Hematopoietic multipotent progenitor cell (in vitro differentiated cells): ENCODE measurements at regions not wholly inside any gene's neighbourhood (a gene's known extent, or its start where the extent isn't known, plus 50 kb on each side); places are given as distances from the start of the nearest gene placed in this dataset.

Experiments used
- DNase-seq, 3 donors: peaks; one replicate each; pipeline ENCODE4 v3.0.0-alpha.2; 2011 to 2015; ENCODE audit warnings: low read depth in 2 of 3, low spot score in 2 of 3

DNA sequence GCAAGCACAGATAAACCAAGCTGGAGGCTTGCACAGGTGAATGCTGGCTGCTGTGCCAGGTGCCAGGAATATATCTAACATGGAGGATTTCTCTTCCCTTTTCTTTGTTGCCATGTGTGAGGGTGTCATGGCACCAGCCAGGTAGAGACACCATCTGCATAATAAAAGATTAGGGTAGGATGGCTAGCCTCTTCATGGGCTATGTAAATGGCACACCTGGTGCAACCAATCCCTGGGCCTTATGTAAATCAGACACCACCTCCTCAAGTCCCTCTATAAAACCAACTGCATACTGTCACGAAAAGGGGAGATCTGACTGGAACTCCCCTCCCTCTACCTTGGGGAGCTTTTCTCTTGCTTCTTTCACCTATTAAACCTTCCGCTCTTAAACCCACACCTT, 322.5 kb upstream of the POM121L12 start:
- no peak for DNase-seq

DNA sequence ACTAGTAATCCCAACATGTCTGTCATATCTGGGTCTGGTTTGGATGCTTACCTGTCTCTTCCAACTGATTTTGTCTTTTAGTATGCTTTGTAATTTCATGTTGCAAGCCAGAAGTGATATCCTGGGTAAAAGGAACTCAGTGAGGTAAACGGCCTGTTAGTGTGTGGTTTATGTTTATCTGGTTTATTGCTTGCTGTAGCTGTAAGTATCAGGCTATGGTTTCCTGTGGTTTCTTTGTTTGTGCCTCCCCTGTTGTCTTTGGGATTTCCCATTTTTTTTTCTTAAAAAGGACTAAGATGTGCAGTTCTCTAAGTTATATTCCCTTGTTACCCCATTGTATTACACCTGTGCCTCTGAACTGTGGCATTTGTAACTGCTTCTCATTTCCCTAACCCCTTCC, 323.5 kb upstream of the POM121L12 start:
- no peak for DNase-seq

DNA sequence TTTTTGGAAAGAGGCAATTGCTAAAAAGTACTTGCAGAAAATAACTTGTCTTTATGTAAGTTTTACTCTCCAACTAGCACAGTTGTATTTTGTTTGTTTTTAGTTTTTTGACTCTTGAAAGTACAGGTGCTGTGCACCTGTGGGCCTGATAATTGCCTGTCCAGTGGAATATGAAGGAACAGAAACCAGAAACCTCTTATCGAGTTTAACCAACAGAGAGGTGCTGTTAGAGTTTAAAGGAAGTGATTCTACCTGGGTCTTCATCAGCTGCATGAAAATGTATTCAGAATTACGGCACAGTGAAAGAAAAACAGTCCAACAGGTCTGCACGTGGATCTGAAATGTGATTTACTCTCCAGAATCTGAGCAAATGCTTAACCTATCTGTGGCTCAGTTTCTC, 326.6 kb upstream of the POM121L12 start:
- no peak for DNase-seq

DNA sequence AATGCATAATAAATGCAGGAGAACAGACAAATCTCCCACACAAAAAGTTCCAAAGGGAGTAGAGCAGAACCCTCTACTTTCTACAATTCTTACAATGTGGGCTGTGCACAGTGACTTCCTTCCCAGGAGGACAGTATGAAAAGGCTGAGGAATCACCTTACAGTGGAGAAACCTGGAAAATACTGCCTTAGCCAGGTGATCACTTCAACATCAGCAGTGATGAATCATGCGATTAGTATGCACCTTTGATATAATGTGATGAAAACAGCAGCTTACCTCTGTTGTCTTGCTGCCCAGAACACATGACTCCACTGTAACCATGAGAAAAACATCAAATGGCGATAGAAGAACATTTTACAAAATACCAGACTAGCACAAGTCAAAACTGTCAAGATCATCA, 329.7 kb upstream of the POM121L12 start:
- no peak for DNase-seq

DNA sequence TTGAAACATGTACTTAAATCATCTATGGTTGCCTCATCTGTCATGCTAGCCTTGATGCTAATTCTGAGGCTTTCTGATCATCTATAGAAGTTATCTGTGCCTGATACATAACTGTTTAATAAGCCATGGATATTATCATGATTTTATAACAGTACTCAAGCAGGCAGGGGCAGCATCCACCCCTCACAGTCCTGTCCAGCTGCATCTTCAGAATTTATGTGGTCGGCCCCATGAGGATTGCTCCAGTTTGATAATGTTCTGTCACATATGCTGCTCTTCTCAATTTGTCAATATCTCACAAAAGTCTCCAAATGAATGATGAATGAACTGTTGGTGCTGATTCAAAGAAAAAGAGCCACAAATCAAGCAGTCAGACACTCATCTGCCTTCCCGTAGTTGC, 335.1 kb upstream of the POM121L12 start:
- no peak for DNase-seq

DNA sequence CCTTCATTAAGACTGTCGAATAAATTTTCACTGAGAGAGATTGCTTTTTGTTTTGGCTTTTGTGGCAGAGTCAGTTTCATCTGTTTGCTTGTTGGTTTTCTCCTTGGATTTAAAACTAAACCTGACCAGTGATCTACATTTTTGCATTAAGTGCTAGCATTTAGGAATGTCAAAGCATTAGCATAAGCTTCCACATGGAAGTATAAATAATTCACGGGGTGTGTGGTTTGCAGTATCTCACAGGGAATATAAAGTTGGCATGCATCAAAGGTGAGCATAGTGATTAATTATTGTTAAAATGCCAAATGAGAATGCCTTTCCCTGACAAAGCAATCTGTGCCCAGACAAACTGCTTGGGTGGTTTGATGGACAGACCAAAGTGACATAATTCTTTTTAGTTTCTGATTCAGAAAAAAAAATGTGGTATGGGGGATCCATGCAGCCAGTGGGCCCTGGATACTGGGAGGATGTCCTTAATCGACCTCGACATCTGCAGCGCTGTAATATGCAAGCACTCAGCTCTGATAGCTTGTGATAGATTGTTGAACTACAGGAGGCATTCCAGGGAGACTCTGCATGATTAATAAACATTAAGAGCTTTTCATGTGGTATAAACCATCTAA, 339.3 kb upstream of the POM121L12 start:
- DNase-seq: no peak

DNA sequence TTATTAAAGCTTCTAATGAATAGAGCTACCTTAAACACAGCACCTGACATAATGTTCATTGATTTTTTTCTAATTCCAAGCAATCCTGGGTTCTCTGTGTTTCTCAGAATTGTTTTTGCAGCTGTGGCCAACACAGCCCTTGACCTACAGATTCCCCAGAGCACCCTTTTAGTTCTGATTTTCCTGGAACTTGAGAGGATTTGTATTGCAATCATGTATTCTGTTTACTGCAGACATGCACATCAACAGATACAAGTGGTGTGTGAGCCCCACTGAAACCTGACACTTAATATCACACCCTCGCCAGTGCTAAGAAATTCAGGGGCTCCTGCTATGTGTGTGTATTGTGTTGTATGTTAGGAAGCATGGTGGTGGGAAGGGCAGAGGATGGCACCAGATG, 344.2 kb upstream of the POM121L12 start:
- no peak for DNase-seq

DNA sequence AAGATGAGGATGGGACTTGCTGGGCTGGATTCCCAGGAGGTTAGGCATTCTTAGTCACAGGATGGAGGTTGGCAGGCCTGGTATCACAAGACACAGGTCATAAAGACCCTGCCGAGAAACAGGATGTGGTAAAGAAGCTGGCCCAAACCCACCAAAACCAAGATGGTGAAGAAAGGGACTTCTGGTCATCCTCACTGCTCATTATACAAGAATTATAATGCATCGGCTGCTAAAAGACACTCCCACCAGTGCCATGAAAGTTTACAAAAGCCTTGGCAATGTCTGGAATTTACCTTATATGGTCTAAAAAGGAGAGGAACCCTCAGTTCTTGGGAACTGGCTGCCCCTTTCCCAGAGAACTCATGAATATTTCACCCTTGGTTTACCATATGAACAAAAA, 345.5 kb upstream of the POM121L12 start:
- DNase-seq: no peak

DNA sequence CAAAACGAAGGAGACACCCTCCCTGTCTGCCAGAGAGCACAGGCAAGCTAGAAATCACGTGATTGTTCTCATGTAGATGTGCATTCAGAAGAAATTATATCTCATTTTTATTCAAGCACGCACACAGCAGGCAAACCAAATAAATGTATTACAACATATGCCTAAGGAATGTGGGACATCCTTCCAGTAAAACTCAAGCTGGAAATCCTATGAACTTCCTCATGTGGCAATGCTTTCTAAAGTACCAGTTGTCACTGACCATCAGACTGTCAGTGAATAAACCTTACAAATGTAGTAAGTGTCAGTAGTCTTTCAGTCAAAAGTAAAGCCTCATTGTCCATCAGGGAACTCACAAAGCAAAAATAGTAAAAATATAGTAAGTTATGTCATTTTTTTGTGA, 350.1 kb upstream of the POM121L12 start:
- no peak for DNase-seq

DNA sequence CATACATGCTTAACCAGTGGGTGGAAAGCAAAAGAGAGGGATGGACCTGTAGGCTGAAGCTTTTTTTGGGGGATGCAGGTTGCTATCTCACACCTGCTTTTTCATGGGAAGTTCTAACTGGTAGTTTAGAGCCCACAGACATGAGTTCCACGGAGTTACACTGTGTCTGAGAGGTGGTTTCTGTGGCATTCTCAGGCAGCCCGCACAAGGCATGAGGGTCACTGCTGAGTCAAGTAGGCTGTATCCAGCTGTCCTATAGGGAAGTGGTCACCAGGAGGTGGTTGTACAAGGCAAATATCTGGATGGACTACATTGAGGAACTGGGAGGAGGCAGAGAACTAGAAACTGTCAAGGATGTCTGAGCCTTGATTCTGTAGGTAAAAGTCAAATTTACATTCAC, 351.0 kb upstream of the POM121L12 start:
- no peak for DNase-seq

DNA sequence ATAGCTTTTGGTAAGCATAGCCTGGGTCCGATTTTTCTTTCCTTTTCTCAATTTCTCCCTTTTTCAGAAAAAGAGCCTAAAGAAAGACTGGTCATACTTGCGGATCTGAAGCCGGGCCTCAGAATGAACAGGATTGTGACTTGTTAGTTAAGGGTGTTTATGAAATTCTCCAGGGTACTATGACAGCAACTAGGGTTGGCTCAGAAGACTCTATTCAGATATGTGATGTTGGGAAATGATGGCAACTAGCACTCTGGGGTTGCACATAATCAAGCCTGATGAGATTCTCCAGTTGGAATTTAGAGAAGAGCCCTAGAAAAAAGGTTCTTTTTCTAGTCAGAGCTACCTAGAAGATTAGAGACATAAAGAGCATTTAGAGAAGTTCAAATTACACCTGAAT, 352.4 kb upstream of the POM121L12 start:
- DNase-seq: no peak

DNA sequence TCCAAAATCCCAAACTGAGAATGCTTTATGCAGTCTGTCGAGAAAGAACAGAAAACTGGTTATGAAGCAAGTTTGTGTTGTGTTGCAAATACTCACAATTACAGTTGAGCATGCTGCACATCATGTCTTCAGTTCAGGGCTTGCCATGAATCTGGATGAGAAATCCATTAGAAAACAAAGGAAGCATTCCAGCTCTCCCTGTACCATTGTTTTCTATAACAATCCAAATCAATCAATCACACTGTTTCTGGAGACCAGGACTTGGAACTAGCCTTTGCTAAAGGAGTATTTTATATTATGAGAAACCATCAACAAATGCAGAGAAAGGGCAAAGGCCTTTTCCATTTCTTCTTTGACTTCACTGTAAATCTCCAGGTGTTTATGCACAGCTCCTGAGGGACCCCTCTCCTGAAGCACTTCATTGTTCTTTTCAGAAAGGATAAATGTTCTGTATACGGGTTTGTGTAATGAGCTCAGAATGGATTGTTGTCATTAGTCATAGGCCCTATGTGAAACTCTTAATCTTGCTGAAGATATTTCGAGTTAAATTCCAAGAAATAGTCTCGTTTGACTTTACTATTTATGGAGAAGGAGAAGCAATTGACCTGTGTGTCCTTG, 364.7 kb upstream of the POM121L12 start:
- no peak for DNase-seq

DNA sequence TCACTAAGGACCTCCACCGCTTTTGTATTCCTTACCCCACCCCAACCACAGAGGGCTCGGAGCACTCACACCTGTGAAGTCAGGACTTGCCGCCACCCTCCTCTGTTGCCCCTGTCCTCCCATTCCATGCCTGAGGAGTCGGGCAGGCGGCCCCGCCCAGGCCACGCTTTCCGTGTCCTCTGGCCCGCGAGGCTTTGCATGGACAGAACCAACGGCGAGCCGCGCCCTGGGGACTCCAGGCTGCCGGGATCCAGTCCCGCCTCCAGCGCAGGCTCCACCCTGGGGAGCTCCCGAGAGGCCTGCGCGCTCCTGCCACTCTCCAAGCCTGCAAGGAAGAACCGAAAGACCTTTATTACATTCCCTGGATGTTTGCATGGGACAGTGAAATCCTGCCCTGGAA, 366.4 kb upstream of the POM121L12 start:
- DNase-seq: no peak

DNA sequence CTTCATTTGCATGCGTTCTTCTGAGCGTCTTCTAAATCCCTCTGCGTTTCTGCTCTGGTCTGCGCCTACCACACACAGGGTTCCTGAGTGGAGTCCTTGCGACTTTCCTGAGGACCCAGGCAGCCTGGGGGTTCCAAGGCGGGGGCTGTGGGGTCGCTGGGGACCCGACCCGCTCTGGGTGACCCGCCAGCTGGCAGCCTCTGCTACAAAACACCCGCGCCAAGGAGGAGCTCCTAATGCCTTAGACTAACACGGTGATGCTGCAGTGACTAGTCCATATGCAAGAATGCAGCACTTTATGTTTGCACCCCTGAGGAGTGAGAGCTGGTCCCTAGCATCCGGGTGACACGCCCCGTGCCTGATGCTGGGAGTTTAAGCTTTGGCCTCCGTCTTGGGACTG, 367.0 kb upstream of the POM121L12 start:
- no peak for DNase-seq

DNA sequence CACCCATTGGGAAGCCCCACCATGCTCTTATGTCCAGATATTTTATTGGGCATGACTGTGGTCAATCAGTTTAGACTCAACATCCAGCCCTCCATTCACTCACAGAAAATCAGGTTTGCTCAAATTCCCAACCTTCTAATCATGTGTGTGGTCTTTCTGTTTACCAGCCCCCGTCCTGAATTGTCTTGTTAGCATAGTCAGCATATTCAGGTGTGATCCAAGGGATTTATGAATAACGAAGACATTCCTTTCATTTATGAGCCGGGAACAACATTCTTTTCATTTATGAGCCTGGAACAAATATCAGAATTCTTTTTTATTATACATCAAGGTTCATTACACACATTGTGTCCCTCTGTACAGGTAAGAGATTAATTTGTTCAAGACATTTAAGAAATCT, 376.3 kb upstream of the POM121L12 start:
- DNase-seq: no peak

DNA sequence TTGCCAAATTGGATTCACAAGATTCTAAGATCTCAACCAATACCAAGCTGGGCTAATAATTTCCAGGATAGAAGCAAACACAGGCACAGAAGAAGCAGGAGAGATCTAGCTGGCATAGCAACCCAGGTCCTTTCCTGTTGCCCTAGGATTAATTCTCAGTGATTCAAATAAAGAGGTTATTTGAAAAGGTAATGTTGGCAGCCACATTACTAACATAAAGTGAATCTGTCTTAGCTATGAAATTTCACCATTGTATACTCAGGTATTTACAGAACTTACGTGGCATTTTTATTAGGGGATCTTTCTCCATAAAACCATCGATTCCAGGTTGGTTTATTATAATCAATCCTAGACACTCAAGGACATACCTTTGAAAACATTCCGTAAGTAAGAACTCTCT, 379.3 kb upstream of the POM121L12 start:
- DNase-seq: no peak

DNA sequence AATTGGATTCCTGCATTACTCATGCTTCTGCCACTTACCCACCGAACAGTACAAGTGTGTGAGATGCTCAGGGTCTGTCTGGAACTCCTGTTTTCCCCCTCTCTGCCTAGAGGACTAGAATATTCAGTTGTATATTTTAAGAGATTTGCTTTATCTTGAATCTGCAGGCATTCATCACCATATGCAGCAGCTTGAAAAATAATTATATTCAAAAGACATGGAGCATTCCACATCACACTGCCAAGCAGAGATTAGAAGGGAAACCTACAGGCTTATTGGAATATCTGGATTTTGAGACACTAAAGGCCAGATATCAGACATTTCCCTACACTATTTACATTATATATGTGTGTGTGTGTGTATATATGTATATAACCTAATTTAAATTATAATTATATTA, 382.8 kb upstream of the POM121L12 start:
- DNase-seq: no peak

DNA sequence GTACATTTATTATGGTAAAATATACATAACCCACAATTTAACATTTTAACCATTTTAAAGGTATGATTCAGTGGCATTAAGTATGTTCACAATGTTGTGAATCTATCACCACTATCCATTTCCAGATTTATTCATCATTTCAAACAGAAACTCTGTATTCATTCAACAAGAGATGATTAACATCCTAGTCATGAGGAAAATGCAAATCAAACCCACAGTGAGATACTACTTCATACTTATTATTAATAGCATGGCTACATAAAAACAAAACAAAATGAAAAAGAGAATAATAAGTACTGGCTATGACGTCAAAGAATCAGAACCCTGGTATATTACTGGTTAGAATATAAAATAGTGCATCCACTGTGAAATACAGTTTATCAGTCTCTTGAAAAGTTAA, 386.6 kb upstream of the POM121L12 start:
- no peak for DNase-seq

DNA sequence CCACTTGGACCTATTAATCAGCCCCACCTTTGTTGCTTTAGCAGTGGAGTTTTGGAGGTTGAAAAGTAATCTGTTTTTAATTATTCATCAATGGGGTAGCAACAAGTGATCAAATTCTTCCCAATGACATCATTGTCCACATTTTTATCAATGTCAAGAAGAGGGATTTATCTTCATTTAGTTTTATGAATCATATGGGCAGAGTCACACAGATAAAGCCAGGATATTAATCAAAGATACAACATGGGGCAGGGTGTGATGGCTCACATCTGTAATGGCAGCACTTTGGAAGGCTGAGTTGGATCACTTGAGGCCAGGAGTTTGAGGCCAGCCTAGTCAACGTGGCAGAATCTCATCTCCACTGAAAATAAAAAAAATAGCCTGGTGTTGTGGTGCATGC, 388.4 kb upstream of the POM121L12 start:
- DNase-seq: no peak

DNA sequence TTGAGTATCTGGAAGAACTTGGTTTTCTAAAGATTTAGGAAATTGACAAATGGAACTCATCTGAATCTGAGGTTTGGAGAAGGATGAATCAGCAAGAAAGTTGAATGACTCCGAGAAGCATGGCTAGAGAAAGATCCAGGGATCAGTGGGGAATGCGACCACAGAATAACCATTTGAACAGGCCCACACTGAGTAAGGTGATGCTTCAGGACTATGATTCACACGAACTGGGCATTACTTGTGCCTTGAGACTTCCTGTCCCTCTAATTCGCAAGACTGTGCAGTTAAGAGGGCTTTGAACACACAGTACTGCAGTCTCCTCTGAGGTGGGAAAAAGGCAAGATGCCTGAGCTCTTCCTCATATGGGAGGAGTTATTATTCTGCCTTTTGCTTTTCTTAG, 395.5 kb upstream of the POM121L12 start:
- no peak for DNase-seq

DNA sequence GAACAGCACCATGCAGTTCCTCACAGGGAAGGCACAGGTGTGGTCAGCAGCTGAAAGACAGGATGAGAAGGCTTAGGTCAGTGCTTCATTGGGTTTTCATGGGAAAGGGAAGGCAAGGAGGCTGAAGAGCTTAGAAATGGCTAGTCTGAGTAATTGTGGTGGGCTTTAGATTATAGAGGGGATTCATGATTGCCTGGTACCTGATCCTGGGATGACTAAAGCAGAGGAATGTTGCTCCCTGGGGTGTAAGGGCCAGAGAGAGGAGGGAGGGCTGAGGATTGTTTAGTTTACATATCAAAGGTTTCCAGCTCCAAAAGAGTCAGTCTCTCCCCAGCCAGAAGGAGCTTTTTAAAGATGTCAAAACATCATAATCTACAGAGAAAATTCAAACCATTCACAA, 396.3 kb upstream of the POM121L12 start:
- DNase-seq: no peak

DNA sequence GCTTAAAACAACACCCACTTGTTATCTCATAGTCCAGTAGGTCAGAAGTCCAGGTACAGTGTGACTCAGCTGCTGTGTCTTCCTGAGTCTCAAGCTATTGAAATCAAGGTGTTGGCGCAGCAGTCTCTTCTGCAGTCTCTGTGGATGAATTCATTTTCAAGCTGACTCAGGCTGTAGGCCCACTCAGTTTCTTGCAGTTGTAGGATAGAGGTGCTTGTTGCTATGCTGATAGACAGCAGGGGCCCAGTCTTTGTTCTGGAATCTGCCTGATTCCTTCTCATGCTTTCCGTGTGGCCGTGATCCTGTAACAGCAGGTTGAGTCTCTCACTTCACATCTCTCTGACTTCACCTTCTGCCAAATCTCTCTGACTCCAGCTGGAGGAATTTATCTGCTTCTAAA, 400.4 kb upstream of the POM121L12 start:
- DNase-seq: no peak

DNA sequence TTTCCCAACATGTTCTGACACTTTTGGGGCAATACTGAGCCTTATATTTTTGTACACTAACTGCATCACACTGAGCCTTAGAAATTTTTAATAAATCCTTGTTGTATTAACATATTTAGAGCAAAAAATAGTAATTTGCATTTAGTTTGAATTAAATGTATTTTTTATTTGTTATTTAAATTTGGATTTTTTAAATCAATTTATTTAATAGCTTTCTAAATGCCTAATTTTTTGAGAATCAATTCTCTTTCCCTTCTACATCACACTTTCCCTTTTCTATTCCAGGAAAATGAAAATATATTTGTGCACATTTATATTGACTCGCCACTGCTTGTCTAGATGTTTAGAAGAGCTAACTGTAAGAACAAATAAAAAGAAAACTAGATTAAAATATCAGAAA, 414.6 kb upstream of the POM121L12 start:
- no peak for DNase-seq
